GM18861 (cell line): ENCODE measurements at regions not wholly inside any gene's neighbourhood (a gene's known extent, or its start where the extent isn't known, plus 50 kb on each side); places are given as distances from the start of the nearest gene placed in this dataset.
"Not testable (repeated sequence)": the region's sequence is repeated elsewhere in the genome, so short reads cannot be mapped to it uniquely, and the experiment has no call there.

Experiments
- ATAC-seq: cut with Tn5 transposase; IDR thresholded peaks from one replicate; pipeline ENCODE4 v1.9.1; 2021; ENCODE audit not compliant: unreplicated experiment

DNA sequence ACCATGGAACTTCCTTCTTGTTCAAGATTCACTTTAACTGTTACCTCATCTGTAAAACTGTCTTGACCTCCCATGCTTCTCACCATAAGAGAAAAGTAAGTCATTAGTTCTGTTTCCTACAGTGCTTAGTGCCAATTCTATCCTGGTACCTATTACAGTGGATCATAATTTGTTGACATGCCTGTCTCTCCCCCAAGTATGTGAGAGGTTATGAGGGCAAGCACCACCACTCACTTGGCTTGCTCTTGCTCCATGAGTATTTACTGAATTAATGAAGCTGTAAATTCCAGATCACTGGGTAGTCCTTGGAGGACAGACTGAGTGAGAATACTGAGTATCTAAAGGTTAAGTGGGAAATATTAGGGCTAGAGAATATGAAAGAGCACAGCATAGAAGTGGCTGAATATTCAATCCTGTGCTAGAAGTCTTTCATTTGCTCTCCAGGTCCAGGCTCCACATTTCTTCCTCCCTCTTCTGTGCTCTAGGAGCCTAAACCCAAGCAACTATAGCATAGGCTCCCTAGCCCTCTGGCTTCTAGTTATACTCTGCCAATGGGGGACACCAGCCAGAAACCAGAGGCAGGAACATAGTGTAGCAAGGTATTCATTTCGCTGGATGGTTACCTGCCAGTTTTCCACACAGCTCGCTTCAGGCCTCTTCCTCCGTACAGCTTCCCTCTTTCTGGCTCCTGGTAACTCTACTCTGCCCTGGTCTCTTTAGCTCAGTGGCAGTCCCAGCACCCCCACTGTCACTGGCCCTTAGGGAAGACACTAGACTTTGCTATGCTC is 118.2 kb upstream of the SLC5A12 start:
- ATAC-seq, result no peak

DNA sequence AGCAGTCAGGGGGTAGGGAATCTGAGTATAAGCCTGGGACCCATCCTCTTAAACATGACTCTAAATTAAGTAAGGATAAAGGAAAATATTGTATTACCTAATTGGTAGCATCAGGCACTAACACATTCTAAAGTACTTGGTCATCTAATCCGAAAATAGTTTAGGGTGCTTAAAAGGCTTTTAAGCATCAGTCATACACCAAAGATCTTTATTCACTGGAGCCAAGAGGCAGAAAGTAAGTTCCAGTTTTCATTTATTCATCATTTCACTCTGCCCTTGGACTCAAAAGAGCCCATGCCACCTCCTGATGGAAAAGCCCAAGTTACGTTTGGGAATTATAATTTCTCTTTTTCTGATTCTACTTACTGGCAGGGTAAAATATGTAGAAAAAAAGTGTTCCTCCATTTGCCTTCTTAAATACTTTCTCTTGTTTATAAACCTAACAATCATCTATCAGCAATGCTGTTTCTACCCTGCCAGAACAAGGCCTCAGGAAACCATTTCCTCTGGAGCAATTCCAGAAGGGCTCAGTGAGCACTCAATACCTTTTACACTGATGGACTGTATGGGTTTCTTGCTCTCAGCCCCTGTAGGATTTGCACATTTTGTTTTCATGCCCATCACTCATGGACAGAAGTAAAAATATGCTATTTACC is 120.1 kb upstream of the SLC5A12 start:
- ATAC-seq, result no peak

DNA sequence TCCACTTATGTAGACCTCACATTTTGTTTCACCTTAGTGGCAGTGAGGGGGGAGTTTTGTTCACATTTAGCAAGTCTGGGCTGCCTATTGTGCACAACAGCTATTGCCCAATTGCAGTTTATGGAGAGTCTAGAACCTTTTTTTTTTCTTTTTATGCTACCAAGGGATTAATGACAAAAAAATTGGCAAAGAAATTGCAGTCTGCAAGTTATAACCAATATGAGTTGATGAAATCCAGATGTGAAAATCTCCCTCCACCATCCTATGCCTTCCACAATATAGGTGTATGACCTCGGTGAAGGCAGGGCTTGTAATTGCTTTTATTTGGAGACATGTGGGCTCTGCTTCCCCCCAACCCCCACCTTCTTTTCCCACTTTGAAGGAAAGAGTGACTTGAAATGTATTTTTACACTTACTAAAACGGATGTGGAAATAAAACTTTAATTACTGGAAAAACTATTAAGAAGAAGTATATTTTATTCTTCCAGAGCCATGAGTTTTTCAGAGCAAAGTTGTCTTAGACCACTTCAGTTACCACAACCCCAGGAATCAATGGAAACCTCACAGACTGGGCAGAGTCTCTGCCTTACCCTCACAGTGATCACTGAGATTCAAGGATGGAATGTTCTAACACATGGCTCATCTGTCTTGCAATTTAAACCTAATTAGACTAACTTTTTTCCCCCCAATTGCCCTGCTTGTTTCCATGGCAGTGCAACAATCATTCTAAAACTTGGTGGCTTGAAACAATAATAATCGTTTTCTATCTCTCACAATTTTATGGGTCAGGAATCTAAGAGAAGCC is 120.8 kb upstream of the SLC5A12 start:
- ATAC-seq, result no peak

DNA sequence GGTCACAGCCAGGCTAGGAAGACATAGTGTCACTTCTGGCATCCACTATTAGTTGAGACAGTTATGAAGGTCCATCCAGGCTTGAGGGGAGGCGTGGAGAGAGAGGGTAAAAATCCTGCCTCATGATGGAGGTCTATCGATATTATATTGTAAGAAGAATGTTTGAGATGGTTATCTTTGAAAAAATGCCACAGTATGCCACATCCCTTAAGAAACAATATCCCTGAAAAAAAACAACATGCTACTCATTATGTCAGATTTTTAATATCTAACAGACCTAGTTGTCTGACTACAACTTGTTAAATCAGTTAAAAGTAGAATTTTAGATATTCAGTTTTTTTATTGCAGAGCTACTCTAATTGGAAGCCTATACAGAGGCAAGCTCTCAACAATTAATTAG is 121.7 kb upstream of the SLC5A12 start:
- no peak for ATAC-seq

DNA sequence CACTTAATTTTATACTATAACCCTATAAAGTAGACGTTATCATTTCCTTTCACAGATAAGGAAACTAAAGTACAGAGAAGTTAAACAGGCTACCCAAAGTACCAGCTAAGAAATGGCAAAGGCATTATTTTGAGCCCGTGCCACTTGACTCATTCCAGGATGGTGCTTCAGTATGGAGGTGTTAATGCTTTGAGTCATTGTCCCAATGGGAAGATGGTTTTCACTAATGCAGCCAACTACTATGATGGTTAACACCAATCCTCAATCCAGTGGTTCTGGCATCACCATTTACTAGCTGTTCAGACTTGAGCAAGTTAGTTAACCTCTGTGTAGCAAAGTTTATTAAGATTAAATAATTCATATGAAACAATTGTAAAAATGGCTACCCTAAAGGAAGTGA is 123.1 kb upstream of the SLC5A12 start:
- no peak for ATAC-seq

DNA sequence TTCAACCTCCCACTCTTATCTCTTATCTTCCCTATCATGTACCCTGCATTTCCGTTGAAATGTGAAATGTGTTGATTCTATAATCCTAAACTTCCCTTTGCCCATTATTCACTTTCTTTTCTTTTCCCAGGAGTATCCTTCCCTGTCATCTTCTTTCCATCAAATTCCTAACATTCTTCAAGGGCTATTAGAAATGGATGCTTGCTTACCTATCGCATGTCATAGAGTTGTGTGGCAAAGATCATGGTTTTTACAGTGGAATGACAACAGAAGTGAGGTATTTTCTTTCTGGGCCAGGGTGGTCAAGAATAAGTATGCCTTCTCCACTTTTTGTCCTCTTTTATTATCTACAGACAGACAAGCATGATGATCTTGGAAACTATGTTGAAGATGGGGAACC is 124.4 kb upstream of the SLC5A12 start:
- ATAC-seq, result no peak

DNA sequence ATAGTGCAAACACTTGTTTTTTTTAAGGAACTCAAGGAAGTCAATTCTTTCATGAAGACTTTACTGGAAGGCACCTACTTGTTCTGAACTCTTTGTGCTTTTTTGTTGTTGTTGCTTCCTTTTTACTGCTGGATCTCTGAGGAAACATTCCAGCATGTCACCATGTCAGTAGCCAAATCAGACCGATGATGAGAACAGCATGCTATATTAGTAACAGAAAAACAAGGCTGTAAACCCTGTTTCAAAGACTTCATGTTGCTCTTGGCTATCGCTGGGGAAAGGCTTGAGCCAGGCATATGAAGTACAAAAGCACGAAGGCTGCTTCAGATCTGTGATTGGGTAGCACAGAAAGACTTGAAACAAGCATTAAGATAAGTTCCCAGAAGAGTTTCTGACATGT is 125.6 kb upstream of the SLC5A12 start:
- ATAC-seq, result no peak

DNA sequence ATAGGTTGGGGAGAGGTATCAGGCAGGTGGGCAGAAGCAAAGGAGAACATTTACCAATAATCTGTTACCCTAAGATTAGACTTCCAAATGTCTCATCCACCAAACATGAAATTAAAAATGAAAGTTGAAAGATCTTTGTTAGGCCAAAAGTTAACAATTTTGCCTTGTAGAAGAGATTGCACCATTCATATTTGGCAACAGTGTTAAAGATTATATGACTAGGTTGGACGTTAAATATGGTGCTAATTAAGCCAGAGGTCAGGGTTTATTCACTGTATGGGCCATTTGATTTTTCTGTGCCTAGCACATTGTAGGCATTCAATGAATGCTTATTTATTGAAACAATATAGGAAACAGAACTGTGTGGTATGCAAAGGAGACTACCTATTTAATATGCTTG is 126.1 kb upstream of the SLC5A12 start:
- ATAC-seq, result no peak

DNA sequence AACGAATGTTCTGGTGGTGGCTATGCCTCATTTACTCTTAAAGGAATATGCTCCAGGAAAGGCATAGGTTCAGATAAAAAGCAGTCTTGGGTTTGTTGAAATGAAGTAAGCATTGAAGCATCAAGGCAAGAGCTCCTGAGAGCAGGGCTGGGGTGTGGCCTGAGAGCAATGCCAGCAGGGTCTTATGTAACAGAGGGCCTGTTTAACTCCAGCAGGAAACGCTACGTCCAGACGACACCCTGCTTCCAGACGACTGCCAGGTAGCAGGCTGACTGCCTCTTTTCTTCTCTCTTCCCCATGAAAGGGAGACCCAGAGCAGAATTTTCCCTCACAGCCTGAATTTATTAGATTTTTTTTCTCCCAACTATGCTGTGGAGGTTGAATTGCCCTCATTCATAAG is 127.2 kb upstream of the SLC5A12 start:
- ATAC-seq, result no peak

DNA sequence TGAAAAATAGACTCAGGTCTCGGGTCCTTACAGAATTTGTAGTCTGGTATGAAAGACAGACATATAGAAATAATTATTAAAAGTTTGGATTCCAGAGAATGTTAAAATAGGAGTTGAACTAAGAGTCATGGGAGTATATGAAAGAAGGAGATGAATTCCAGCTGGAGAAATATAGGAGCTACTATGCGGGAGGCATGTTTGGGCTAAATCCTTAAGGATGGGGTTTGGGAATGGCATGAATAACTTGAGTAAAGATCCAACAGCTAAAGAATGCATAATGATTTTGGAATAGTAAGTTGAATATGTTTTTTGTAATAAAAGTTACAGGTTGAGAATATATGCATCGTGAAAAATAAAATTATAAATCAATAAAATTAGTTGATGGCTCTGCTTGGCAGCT is 129.4 kb upstream of the SLC5A12 start:
- no peak for ATAC-seq

DNA sequence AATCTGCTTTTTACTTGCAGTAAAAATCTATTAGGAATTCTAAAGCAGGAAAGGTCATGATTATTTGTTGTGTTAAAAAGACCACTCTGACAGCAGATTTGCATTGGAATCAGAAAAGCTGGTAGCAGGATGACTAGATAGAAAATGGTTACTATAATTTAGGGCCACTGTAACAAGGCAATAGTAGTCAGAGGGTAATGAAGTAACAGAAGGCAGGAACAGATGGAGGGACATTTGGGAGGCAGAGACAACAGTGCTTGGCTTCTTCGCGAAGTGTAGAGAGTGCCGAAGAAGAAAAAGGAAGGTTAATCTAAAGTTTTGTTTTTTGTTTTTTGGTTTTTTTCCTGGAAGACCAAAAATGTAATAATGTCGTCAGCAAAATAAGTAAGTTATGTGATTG is 129.8 kb upstream of the SLC5A12 start:
- ATAC-seq, result no peak

DNA sequence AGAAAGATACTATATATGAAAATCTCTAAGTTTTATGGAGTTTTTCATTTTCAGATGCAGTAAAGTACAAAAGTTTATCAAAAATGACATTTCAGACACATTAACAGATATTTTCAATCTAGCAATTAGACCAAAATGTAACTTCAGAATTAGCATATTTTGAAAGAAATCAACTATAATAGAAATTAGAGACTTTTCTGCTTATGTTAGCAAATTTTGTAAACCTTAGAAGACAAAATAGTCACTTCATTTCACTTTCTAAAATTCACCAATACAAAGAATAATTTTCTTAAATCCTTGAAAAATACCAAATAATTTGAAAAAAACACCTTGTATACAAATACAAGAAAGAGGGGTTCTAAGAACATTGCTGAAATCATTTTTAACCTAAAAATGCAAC is 135.8 kb upstream of the FIBIN start:
- ATAC-seq, result no peak

DNA sequence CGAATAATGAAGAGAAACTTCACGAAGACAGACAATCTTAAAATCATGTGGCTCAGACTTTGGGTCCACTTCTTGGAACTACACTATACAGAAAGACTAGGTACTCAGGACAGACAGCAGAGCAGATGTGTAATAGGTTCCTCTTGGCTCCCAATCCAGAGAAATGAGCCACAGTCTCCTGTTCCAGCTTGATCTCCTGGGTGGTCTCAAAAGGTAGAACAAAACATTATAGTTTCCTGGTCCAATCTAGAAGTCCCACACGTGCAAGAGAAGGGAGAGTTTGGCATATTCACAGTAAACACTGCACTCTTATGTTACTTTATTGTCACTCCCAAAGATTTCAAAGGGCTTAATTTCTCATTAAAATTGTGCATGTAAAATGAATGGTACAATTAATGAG is 134.5 kb upstream of the FIBIN start:
- ATAC-seq, result no peak

DNA sequence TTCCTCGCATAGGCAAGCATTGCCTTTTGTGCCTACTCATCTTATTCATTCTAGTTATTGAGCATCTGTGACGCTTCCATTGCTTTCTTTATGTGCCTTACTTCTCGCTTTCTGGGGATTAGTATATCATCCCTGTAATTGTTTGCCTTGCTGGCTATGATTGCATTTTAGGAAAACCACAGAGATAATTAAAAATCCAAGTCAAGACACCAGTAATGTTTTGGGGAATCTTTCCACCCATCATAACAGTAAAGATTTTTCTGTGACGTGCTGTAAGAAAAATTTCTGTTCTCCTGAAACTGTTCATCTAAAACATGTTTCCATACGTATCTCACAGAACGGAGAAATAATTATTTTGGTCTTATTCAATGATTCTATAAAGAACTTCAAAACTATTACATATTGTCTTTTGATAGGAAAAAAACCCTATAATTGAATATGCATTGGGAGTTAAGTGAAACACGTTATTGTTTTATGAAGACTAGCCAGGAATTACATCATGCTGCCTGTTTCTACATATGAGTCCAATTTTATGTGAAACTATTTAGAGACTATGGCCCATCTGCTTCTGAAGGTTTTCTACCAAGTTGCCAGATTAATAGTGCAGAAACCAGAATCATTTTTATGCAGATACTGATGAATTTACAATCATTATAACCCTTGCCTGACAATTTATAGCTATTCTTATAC is 133.7 kb upstream of the FIBIN start:
- ATAC-seq, result no peak

DNA sequence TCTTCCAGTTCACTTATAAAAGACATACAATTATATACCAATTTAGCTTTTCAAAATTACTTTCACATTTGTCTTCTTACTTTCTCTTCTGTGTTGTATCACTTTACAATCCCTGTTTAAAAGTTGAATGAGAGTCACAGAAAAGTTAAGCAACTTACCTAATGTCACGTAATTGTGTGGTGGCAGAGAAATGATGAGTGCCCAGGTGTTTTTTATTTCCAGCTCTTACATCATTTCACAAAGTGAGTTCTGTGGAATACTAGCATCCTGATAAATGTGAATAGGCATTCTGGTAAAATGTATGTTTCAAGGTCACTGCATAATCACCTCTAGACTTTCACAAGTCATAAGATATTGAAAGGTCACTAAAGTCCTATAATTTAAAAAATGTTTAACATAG is 133.0 kb upstream of the FIBIN start:
- no peak for ATAC-seq

DNA sequence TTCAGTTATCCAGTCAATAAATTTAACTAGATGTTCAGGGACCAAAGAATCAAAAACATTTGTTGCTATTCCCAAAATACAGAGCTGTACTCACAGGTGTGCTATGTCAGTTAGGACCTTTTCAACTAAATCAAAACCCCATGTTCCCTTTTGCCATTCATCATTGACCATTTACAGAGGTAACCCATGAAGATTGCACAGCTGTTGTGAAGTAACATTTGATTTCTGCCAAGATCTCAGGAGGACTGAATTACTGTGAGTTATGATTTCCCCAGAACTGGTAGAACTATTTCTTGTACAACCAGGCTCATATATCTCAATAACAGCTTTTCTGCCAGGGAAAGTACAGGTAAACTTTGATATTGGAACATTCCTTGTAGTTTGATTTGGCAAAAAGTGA is 131.1 kb upstream of the FIBIN start:
- ATAC-seq, result no peak

DNA sequence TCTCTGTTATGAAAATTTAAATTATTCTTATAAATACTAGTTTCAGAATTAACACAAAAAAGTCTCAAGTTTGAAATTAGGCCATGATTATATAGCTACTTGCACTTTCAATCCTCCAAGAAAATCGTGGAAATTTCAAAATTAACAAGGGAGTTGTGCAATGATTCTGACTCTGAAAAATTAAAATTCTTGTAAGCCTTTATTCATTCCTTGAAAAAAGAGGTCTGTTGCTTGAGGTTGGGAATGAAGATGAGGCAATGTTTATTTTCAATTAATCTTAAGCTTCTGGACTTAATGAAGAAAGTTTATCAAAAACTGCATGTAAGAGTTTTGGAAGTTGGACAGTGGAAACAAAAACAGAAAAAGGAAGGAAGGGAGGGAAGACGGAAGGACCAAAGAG is 128.2 kb upstream of the FIBIN start:
- no peak for ATAC-seq

DNA sequence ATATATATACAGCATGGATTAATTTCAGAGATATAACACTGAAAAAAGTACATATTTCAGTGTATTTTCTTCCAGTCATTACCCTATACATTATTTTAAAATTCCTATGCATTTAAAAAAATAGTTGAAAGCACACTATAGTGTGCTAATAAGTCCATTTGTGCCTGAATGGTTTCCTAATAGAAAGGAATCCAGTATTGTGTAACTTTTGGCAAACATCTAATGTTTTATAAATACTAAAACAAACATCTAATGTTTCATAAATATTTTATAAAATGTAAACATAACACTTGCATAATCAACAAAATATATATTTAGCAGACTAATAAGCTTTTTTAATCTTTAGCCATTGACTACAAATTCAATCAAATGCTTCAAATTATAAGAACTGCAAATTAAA is 126.6 kb upstream of the FIBIN start:
- no peak for ATAC-seq

DNA sequence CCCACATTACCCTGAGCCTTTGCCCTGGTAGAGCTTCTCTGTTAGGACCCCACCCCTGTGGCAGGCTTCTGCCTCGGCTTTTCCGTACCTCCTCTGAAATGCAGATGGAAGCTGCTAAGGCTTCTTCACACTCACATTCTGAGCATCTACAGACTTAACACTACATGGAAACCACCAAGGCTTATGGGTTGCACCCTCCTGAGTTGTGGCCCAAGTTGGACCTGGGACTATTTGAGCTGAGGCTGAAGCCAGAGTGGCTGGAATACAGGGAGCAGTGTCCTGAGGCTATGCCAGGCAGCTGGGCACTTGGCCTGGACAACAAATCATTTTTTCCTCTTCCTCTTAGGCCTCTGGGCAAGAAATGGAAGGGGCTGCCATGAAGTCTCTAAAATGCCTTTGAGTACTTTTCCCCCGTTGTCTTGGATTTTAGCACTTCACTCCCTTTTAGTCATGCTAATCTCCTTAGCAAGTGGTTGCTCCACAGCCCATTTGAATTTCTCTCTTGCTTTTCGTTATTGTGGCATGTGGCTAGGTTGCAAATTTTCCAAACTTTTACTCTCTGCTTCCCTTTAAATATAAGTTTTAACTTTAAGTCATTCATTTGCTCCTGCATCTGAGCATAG is 114.8 kb upstream of the FIBIN start:
- ATAC-seq, result no peak

DNA sequence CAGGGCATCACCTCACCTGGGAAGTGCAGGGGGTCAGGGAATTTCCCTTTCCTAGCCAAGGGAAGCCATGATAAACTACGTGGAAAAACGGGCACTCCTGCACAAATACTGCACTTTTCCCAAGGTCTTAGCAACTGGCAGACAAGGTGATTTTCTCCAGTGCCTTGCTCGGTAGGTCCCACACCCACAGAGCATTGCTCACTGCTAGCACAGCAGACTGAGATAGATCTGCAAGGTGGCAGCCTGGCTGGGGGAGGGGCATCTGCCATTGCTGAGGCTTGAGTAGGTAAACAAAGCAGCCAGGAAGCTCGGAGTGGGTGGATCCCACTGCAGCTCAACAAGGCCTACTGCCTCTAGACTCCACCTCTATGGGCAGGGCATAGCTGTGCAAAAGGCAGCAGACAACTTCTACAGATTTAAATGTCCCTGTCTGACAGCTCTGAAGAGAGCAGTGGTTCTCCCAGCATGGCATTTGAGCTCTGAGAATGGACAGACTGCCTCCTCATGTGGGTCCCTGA is 111.5 kb upstream of the FIBIN start:
- ATAC-seq, result not testable (repeated sequence)

DNA sequence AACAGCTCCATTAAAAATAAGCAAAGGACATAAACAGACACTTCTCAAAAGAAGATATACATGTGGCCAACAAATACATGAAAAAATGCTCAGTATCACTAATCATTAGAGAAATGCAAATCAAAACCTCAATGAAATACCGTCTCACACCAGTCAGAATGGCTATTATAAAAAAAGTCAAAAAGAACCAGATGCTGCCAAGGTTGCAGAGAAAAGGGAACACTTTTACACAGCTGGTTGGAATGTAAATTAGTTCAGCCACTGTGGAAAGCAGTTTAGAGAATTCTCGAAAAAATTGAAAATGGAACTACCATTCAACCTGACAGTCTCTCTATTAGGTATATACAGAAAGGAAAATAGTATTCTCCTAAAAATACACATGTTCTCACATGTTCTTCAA is 102.4 kb upstream of the FIBIN start:
- no peak for ATAC-seq
